K562 (cell line): ENCODE measurements at regions not wholly inside any gene's neighbourhood (a gene's known extent, or its start where the extent isn't known, plus 50 kb on each side); places are given as distances from the start of the nearest gene placed in this dataset.

ENCODE experiments used
- ETV1 ChIP-seq: fragments of 450-650 bp; conservative IDR thresholded peaks from 2 replicates; pipeline ENCODE4 v1.6.1; 2016; ENCODE audit warnings: missing genetic modification characterization, control low read depth, low read depth, missing compliant biosample characterization
- MEIS2 ChIP-seq: fragments of 450-650 bp; IDR thresholded peaks from 2 replicates; pipeline ENCODE4 v1.6.1; 2014; ENCODE audit warnings: mild to moderate bottlenecking; ENCODE audit not compliant: partially characterized antibody
- REST ChIP-seq, 2 experiments: fragments of 450-650 bp; formaldehyde crosslinking in 1 of 2; IDR thresholded peaks; 2 replicates each; pipeline versions ENCODE4 v1.4.0 to v1.6.1; 2014 to 2020; ENCODE audit warnings: mild to moderate bottlenecking in 2 of 2, borderline replicate concordance in 1 of 2, low read depth in 1 of 2

- TF ChIP-seq REST (IDR thresholded peaks at IDR 0.05; ENCODE audit: borderline replicate concordance) (0 out of 2 replicates have a peak, but pooled peaks have one; percentile 2), REST (CRISPR knock-in tag; IDR thresholded peaks at IDR 0.05; ENCODE audit: low read depth) (no peak), MEIS2 (peak; percentile 47), ETV1 (tag) (0 out of 2 replicates have a peak, but pooled peaks have one; percentile 28)
These were observed 142.6 kb upstream of the PROK2 start (continued) for GRCh38 chr3:71927505-71928066.
